ENCODE measurements at regions not wholly inside any gene's neighbourhood (a gene's known extent, or its start where the extent isn't known, plus 50 kb on each side); places are given as distances from the start of the nearest gene placed in this dataset.

- TF ChIP-seq CTCF (IDR thresholded peaks at IDR 0.05; ENCODE audit: control extremely low read depth, extremely low read depth), result no peak
- Histone ChIP-seq H3K4me3 (no peak overlapping the region), H3K27me3 (ENCODE audit: control insufficient read depth in 3 of 3, insufficient read depth in 3 of 3, low read length in 2 of 3) (no peaks in the 10 kb centered on the region), H3K27ac (ENCODE audit: low read depth in 1 of 2, low read length in 1 of 2) (no peak overlapping the region), H3K9me3 (ENCODE audit: control insufficient read depth in 4 of 4, insufficient read depth in 3 of 4, low read length in 3 of 4) (no peaks in the 10 kb centered on the region), H3K9ac (ENCODE audit: insufficient read depth in 1 of 2, low read length in 2 of 2) (no peak overlapping the region), H3K36me3 (ENCODE audit: control insufficient read depth in 4 of 4, insufficient read depth in 4 of 4, low read length in 4 of 4) (no peaks in the 10 kb centered on the region), H3K4me1 (ENCODE audit: control insufficient read depth in 5 of 5, insufficient read depth in 5 of 5, low read length in 5 of 5) (no peaks in the 10 kb centered on the region)
- ATAC-seq (ENCODE audit: insufficient read depth, low FRiP score), result no peak
- no peak for DNase-seq
- WGBS, 2 donors, result 86 to 94% methylated on average over 1 of the region's 1 CpG
Measured at GRCh38 chr1:193916452-193916851, 730.0 kb upstream of the B3GALT2 start.

GRCh38 chr1:193914871-193915270 is 728.5 kb upstream of the B3GALT2 start:
- Histone ChIP-seq H3K27me3 (ENCODE audit: control insufficient read depth in 3 of 3, insufficient read depth in 3 of 3, low read length in 2 of 3) (no peaks in the 10 kb centered on the region), H3K36me3 (ENCODE audit: control insufficient read depth in 4 of 4, insufficient read depth in 4 of 4, low read length in 4 of 4) (no peaks in the 10 kb centered on the region), H3K4me3 (no peak overlapping the region), H3K4me1 (ENCODE audit: control insufficient read depth in 5 of 5, insufficient read depth in 5 of 5, low read length in 5 of 5) (no peaks in the 10 kb centered on the region), H3K9me3 (ENCODE audit: control insufficient read depth in 4 of 4, insufficient read depth in 3 of 4, low read length in 3 of 4) (no peaks in the 10 kb centered on the region), H3K9ac (ENCODE audit: insufficient read depth in 1 of 2, low read length in 2 of 2) (no peak overlapping the region), H3K27ac (ENCODE audit: low read depth in 1 of 2, low read length in 1 of 2) (no peak overlapping the region)
- TF ChIP-seq CTCF (IDR thresholded peaks at IDR 0.05; ENCODE audit: control extremely low read depth, extremely low read depth), result no peak
- DNase-seq (no peak), ATAC-seq (ENCODE audit: insufficient read depth, low FRiP score) (no peak)
- WGBS, 2 donors, result 92 to 95% methylated on average over 3 of the region's 3 CpGs

- 72 to 75% methylated on average over 7 of the region's 7 CpGs for WGBS, 2 donors
- Histone ChIP-seq H3K9ac (ENCODE audit: insufficient read depth in 1 of 2, low read length in 2 of 2) (no peak overlapping the region), H3K4me1 (ENCODE audit: control insufficient read depth in 5 of 5, insufficient read depth in 5 of 5, low read length in 5 of 5) (no peaks in the 10 kb centered on the region), H3K27me3 (ENCODE audit: control insufficient read depth in 3 of 3, insufficient read depth in 3 of 3, low read length in 2 of 3) (no peaks in the 10 kb centered on the region), H3K9me3 (ENCODE audit: control insufficient read depth in 4 of 4, insufficient read depth in 3 of 4, low read length in 3 of 4) (no peaks in the 10 kb centered on the region), H3K36me3 (ENCODE audit: control insufficient read depth in 4 of 4, insufficient read depth in 4 of 4, low read length in 4 of 4) (no peaks in the 10 kb centered on the region), H3K4me3 (no peak overlapping the region), H3K27ac (ENCODE audit: low read depth in 1 of 2, low read length in 1 of 2) (no peak overlapping the region)
- no peak for DNase-seq
- no peak for TF ChIP-seq CTCF (IDR thresholded peaks at IDR 0.05; ENCODE audit: control extremely low read depth, extremely low read depth)
- ATAC-seq (ENCODE audit: insufficient read depth, low FRiP score), result no peak
Measured at GRCh38 chr1:193909406-193910082, 723.1 kb upstream of the B3GALT2 start.

Measured in lung (tissue), 11 donors.